ENCODE measurements at regions not wholly inside any gene's neighbourhood (a gene's known extent, or its start where the extent isn't known, plus 50 kb on each side); places are given as distances from the start of the nearest gene placed in this dataset.

- TF ChIP-seq CTCF (IDR thresholded peaks at IDR 0.05; ENCODE audit: low read depth, low read length, missing control alignments) = no peak
- no peak for DNase-seq (ENCODE audit: low read depth)
These were observed 153.7 kb upstream of the FGF13 start for GRCh38 chrX:138865093-138865649.

GRCh38 chrX:138859421-138859820 lies 147.9 kb upstream of the FGF13 start:
- no peak overlapping the region for H3K4me3 ChIP-seq (ENCODE audit: low read depth, low read length)
- no peak for DNase-seq (ENCODE audit: low read depth)
- no peak for TF ChIP-seq CTCF (IDR thresholded peaks at IDR 0.05; ENCODE audit: low read depth, low read length, missing control alignments)

More at GRCh38 chrX:138865093-138865649, 153.7 kb upstream of the FGF13 start:
- no peak overlapping the region for H3K4me3 ChIP-seq (ENCODE audit: low read depth, low read length)

- no peak overlapping the region for H3K4me3 ChIP-seq (ENCODE audit: low read depth, low read length)
- DNase-seq (ENCODE audit: low read depth) = no peak
- no peak for TF ChIP-seq CTCF (IDR thresholded peaks at IDR 0.05; ENCODE audit: low read depth, low read length, missing control alignments)
These were observed 147.4 kb upstream of the FGF13 start for GRCh38 chrX:138858951-138859350.

- H3K4me3 ChIP-seq (ENCODE audit: low read depth, low read length) = no peak overlapping the region
- no peak for TF ChIP-seq CTCF (IDR thresholded peaks at IDR 0.05; ENCODE audit: low read depth, low read length, missing control alignments)
- no peak for DNase-seq (ENCODE audit: low read depth)
These were observed 146.9 kb upstream of the FGF13 start for GRCh38 chrX:138858438-138858837.

- H3K4me3 ChIP-seq (ENCODE audit: low read depth, low read length) = no peak overlapping the region
- no peak for TF ChIP-seq CTCF (IDR thresholded peaks at IDR 0.05; ENCODE audit: low read depth, low read length, missing control alignments)
- DNase-seq (ENCODE audit: low read depth) = no peak
These were observed 145.5 kb upstream of the FGF13 start for GRCh38 chrX:138856881-138857604.

- H3K4me3 ChIP-seq (ENCODE audit: low read depth, low read length) = no peak overlapping the region
- no peak for TF ChIP-seq CTCF (IDR thresholded peaks at IDR 0.05; ENCODE audit: low read depth, low read length, missing control alignments)
- no peak for DNase-seq (ENCODE audit: low read depth)
These were observed 142.4 kb upstream of the FGF13 start for GRCh38 chrX:138853936-138854335.

GRCh38 chrX:138849521-138849920 lies 138.0 kb upstream of the FGF13 start:
- DNase-seq (ENCODE audit: low read depth) = no peak
- no peak overlapping the region for H3K4me3 ChIP-seq (ENCODE audit: low read depth, low read length)
- no peak for TF ChIP-seq CTCF (IDR thresholded peaks at IDR 0.05; ENCODE audit: low read depth, low read length, missing control alignments)
